Coronary artery (tissue), 2 donors: ENCODE measurements at regions not wholly inside any gene's neighbourhood (a gene's known extent, or its start where the extent isn't known, plus 50 kb on each side); places are given as distances from the start of the nearest gene placed in this dataset.

ENCODE experiments used
- DNase-seq: peaks from one replicate; pipeline ENCODE4 v3.0.0-alpha.2; 2017; ENCODE audit warnings: low spot score
- H3K27ac ChIP-seq, 2 donors: fragments of 200-600 bp; sonication (generic); one replicate each; pipeline ENCODE4 v1.5.1; 2016 to 2019
- H3K4me3 ChIP-seq: fragments of 200-600 bp; sonication (generic); 2 replicates; pipeline ENCODE4 v1.5.1; 2016; ENCODE audit warnings: mild to moderate bottlenecking, moderate library complexity
- TF ChIP-seq, protein P1 (sequence below): fragments of 200-600 bp; sonication (generic); IDR thresholded peaks from one replicate; pipeline ENCODE4 v1.5.1; 2019; ENCODE audit warnings: antibody characterized with exemption

DNA sequence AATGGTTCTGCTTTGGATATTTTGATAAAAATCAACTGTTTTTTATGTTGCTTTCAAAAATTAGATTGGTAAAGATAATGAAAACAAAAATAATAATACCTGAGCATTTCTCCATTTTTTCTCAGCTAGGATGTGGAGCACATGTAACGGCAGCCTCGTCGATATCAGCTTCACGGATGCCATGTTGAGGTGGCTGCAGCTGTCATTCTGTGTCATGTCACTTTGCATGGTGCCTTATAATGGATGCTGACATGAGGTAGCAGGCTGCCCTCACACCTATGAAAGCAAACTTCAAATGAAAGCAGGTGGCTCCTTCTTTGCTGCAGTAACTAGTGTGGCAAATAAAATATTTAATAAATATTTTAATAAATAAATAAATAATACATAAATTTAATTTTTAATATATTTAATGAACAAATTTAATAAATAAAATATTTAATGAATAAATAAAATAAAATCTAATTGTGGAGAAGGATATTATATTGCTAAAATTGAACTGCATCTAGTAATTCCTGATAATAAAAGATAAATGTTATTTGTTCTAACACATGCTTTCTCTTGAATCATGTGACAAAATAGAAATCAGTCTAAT, 955.7 kb upstream of the SLC10A2 start:
- no peak overlapping the region for H3K27ac ChIP-seq
- no peak overlapping the region for H3K4me3 ChIP-seq
- no peak for DNase-seq
- TF ChIP-seq, protein P1, sequence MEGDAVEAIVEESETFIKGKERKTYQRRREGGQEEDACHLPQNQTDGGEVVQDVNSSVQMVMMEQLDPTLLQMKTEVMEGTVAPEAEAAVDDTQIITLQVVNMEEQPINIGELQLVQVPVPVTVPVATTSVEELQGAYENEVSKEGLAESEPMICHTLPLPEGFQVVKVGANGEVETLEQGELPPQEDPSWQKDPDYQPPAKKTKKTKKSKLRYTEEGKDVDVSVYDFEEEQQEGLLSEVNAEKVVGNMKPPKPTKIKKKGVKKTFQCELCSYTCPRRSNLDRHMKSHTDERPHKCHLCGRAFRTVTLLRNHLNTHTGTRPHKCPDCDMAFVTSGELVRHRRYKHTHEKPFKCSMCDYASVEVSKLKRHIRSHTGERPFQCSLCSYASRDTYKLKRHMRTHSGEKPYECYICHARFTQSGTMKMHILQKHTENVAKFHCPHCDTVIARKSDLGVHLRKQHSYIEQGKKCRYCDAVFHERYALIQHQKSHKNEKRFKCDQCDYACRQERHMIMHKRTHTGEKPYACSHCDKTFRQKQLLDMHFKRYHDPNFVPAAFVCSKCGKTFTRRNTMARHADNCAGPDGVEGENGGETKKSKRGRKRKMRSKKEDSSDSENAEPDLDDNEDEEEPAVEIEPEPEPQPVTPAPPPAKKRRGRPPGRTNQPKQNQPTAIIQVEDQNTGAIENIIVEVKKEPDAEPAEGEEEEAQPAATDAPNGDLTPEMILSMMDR = no peak

DNA sequence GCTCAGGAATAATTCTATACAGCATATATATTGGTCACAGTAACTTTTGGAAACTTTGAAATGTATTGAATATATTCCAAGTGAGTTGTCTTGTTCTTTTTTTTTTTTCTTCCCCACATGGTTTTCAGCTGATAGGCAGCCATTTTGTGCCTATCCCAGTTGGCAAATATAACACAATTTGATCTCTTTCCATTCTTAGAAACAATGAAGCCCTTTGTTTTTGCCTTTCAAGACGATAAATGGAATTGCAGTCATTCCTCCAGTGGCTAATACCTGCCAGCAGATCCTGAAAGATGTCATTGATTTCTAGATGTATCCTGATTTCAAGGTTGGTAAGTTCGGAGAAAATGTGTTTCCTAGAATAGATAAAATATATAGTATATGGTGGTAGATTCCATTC, 951.1 kb upstream of the SLC10A2 start:
- H3K4me3 ChIP-seq = no peak overlapping the region
- DNase-seq = no peak
- no peak overlapping the region for H3K27ac ChIP-seq
- TF ChIP-seq, protein P1 = no peak

DNA sequence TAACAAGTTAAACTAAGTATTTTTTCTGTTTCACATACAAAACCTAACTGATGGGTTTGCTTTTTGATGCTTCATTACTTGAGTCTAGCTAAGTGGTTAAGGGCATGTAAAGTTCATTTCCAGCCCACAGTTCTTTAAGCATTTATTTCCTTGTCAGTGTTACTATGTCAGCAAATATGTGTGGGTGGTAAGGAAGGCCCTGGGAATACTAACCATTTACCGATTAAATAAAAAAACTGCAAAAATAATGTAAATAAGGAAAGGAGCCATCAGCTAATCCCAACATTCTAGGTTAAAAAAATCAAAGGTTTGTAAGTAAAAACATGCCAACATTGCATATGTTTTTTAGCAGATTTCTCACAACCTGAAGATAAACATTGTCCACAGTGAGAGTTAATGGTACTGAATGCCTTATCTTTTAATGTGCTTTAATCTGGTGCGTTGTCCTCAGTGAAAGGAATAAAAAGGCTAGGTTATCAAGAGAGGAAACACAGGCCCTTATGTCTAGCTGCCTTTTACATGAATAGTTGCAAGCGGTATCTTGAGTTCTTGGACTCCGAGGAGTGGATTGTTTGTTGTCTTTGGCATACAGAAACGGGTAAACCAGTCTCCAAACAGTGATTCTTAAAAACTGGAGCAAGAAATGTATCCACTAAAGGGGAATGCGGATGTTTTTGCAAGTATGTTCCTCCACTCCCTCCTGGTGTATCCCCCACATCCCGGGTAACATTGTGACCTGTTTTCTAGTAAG, 949.6 kb upstream of the SLC10A2 start:
- no peak for DNase-seq
- TF ChIP-seq, protein P1 = no peak
- Histone ChIP-seq H3K4me3 (no peak overlapping the region), H3K27ac (no peak overlapping the region)

DNA sequence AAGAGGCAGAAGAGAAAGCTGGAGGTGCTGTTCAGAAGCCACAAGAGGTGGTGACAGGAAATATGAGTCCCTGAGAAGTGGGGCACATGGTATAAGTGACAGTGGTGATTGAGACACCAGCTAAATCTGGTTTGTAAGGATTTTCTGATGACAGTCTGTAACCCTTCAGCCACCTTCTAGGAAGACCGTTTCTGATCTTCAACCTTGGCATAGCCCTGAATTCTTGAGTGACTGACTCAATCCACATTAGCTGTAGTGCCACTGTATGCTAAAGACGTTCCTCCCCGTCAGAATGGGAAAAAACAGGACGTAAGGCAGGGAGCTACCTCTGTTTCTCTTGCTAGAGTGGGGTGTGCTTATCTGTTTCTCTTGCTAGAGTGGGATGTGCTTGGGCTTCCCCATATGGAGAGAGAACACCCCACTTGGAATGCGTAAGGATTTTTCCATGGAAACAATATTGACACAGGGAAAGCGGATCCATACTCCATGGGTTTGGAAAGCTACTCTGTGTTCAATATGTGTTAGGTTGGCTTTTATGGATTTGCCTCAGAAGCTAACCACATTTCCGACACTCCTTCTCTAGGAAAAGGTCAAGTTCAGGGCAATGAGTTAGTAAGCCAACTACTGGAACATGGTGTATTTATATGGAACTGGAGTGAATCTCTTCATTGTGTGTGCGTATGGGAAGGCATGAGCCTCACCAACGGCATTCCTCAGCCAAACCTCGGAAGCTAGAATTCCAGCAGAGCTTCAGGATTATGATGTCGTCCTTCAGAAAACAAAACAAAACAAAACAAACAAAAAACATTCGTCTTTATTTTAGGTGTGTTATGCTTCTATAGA, 948.8 kb upstream of the SLC10A2 start:
- TF ChIP-seq, protein P1 = no peak

DNA sequence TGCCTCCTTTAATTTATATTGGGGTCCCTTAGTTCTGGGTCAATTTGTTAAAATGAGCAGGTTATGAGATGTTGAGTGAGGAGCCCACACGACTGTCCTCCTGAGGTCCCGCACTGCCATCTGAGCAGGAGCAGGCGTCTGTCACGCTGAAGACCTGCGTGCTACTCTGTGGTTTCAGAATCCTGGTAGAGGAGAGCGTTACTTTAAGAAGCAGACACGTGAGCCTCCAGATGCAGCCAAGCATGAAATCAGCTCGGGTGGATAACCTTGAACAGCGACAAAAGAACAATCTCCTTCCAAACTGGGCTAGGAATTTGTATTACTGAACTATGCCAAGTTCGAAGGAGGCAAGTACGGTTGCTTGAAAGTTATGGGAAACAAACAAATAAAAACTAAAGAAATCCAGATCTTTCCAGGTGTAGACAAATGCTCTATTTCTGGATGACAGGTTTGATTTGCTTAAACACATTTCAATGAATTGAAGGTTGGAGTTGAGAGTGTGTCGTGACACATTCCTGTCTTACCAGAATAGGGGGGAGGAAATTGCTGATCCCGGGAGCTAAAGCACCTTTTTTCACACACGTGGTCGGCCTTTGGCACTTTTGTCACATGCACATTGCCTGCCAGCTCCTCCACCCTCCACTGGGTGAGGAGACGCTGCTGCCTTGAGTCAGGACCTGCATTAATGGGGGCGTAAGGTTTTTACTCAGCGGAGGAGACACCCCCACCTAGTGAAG, 945.5 kb upstream of the SLC10A2 start:
- Histone ChIP-seq H3K4me3 (no peak overlapping the region), H3K27ac (no peak overlapping the region)
- TF ChIP-seq, protein P1 = no peak
- no peak for DNase-seq

More for the DNA sequence above, 948.8 kb upstream of the SLC10A2 start:
- no peak for DNase-seq
- H3K27ac ChIP-seq = no peak overlapping the region
- H3K4me3 ChIP-seq = no peak overlapping the region

DNA sequence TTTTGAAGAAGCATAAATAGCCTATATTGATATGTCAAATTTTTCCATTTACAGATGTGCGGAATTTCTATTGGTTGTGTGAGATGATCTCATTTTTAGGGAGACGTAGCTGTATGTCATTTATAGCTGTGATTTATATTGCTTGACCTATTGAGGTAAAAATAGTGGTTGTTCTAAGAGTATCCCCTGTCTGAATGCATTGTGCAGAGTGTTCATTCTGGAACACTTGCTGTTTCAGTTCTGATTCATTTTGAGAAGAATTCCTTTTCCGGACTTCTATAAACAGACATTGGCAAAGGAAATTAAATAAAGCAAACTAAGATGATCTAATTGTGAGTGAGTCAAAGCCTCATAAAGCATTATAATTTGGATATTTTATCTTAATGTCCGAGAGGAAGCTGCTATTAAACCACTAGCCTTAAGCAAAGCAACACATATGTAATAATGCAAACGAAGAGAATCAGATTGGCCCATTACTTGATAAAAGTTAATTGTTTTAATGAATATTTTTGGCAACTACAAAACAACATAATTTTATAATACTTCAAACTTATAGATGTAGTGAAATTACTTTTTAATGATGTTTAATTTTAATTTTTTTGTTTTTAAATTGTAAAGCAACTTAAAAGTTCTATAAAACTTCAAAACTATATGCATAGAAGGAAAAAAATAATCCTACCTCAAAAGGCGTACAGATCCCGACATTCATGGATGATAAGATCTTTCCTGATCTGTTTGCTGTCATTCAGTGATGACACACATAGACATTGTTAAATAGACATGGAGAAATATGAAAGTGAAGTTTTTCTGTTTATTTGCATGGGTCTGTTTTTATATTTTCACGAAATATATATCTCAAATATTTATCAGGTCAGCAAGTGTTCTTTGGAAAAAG, 942.6 kb upstream of the SLC10A2 start:
- TF ChIP-seq, protein P1 = no peak
- Histone ChIP-seq H3K4me3 (no peak overlapping the region), H3K27ac (no peak overlapping the region)
- DNase-seq = no peak
